Effector memory CD8-positive, alpha-beta T cell (primary cell): ENCODE measurements at regions not wholly inside any gene's neighbourhood (a gene's known extent, or its start where the extent isn't known, plus 50 kb on each side); places are given as distances from the start of the nearest gene placed in this dataset.

Experiments used
- ATAC-seq: fragments of 150-1000 bp; cut with Tn5 transposase; replicated peaks from 2 replicates; pipeline ENCODE4 v1.10.0; 2021; ENCODE audit warnings: mild to moderate bottlenecking, moderate library complexity
- DNase-seq, 3 experiments: peaks; one replicate each; pipeline ENCODE4 v3.0.0; 2021
- H3K27ac Mint-ChIP-seq, 2 donors: one replicate each; pipeline ENCODE4 v1.8.0; 2022; ENCODE audit warnings: mild to moderate bottlenecking in 2 of 2, mixed read lengths in 2 of 2, moderate library complexity in 2 of 2
- H3K27me3 Mint-ChIP-seq, 2 donors: one replicate each; pipeline ENCODE4 v1.8.0; 2022; ENCODE audit warnings: mixed read lengths in 2 of 2
- H3K36me3 Mint-ChIP-seq: one replicate; pipeline ENCODE4 v1.8.0; 2022; ENCODE audit warnings: mild to moderate bottlenecking, moderate library complexity, mixed read lengths; ENCODE audit not compliant: insufficient read depth
- H3K4me1 Mint-ChIP-seq, 2 donors: one replicate each; pipeline ENCODE4 v1.8.0; 2022; ENCODE audit warnings: low read depth in 2 of 2, mixed read lengths in 2 of 2
- H3K4me3 Mint-ChIP-seq, 2 donors: one replicate each; pipeline ENCODE4 v1.8.0; 2022; ENCODE audit warnings: mild to moderate bottlenecking in 2 of 2, mixed read lengths in 2 of 2, moderate library complexity in 2 of 2
- H3K9me3 Mint-ChIP-seq, 2 donors: one replicate each; pipeline ENCODE4 v1.8.0; 2022; ENCODE audit warnings: mixed read lengths in 2 of 2

DNA sequence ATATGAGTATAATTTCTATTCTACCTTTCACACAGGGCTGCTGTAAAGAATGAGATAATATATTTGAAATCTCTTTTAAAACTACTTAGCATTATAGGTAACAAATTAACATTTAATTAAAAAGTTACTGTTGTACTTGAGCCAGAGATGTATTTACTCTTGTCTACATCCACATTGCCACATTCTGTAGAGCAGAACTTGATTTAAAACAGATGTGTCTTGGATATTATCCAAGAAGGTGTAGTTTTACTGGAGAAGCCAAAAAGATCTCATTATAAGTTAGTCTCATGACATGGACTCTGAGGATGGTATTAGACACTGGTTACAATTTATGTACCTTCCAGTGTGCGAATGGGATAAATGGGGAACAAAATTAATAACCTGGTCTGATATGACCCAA is 293.1 kb upstream of the CCNH start:
- Mint-ChIP-seq H3K4me1 (no peaks in the 10 kb centered on the region), H3K27ac (no peak overlapping the region), H3K36me3 (no peaks in the 10 kb centered on the region), H3K9me3 (no peaks in the 10 kb centered on the region), H3K4me3 (no peak overlapping the region), H3K27me3 (no peaks in the 10 kb centered on the region)
- DNase-seq (no peak), ATAC-seq (no peak)

DNA sequence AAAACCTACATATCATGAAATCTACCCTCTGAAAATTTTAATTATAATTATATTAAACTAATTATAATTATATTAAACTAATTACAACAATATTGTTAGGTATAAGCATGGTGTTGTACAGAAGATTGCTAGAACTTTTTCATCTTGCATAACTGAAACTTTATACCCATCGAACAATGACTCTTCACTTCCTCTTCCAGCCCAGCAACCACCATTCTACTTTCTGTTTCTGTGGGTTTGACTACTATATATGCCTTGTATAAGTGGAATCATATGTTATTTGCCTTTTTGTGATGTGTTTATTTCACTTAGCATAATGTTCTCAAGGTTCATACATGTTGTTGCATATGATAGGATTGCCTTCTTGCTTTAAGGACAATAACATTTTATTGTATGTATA is 274.2 kb upstream of the CCNH start:
- no peak overlapping the region for H3K27ac Mint-ChIP-seq
- H3K27me3 Mint-ChIP-seq, result no peaks in the 10 kb centered on the region
- no peak overlapping the region for H3K4me3 Mint-ChIP-seq
- peaks cover 0 to 3% of the 10 kb centered on the region in 2 donors for H3K9me3 Mint-ChIP-seq
- H3K36me3 Mint-ChIP-seq, result no peaks in the 10 kb centered on the region
- ATAC-seq (no peak), DNase-seq (no peak)
- H3K4me1 Mint-ChIP-seq, result no peaks in the 10 kb centered on the region

DNA sequence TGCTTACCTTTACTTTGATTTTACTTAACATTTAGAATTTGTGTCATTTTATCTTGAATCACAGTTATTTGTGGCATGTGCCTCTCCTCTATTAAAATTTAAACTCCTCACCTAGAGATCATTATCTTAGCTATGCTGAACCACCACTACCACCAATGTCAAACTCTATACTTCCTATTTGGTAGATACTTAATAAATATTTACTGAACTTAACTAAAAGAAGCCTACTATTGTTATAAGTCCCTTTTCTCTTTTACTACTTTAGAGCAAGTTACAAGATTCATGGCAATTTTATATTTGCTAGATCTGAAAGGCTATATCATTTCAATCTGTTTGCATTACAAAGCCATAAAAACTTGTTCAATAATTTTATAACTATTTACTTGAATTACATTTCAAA is 273.3 kb upstream of the CCNH start:
- no peak overlapping the region for H3K4me3 Mint-ChIP-seq
- H3K27me3 Mint-ChIP-seq, result no peaks in the 10 kb centered on the region
- H3K9me3 Mint-ChIP-seq, result peaks cover 0 to 3% of the 10 kb centered on the region in 2 donors
- H3K36me3 Mint-ChIP-seq, result no peaks in the 10 kb centered on the region
- DNase-seq (no peak), ATAC-seq (no peak)
- no peak overlapping the region for H3K27ac Mint-ChIP-seq
- H3K4me1 Mint-ChIP-seq, result no peaks in the 10 kb centered on the region

DNA sequence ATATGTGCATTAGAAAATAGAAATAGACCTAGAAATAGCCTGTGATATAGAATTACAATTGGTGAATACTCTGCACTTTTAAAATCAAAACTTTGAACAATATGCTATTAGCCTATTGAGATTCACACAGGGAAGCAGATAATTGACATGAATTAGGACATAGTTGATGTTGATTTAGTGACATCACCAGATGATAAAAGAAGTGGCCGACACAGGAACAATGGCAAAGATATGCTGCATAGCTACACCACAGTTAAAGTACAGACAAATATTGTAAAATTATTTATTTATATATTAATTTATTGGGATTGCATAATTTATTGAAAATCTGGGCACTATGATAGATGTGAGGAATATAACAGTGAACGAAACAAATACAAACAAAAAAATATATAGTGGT is 261.5 kb upstream of the CCNH start:
- Mint-ChIP-seq H3K4me3 (no peak overlapping the region), H3K27me3 (no peaks in the 10 kb centered on the region), H3K27ac (no peak overlapping the region), H3K36me3 (no peaks in the 10 kb centered on the region), H3K9me3 (peaks cover 0 to 7% of the 10 kb centered on the region in 2 donors), H3K4me1 (no peaks in the 10 kb centered on the region)
- ATAC-seq, result no peak
- DNase-seq, result no peak

DNA sequence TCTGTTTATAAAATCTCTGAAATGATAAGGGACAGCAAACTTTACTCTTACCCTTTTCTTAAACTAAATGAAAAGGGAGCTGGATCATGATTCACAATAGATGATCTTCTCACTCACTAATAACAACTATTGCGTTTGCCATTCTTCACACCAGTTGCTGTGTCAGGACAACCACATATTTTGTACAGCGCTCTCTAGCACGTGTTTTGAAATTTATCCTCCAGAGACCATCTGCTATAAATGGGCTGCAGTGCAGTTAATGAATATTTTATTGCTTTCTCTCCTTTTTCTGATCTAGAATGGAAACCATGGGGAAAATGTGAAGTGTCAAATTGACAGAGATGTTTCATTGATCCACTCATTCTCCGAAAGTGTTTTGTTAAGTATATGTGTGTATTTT is 258.4 kb upstream of the CCNH start:
- H3K27me3 Mint-ChIP-seq, result no peaks in the 10 kb centered on the region
- DNase-seq (no peak), ATAC-seq (no peak)
- H3K36me3 Mint-ChIP-seq, result no peaks in the 10 kb centered on the region
- no peak overlapping the region for H3K4me3 Mint-ChIP-seq
- no peaks in the 10 kb centered on the region for H3K4me1 Mint-ChIP-seq
- H3K27ac Mint-ChIP-seq, result no peak overlapping the region
- peaks cover 0 to 4% of the 10 kb centered on the region in 2 donors for H3K9me3 Mint-ChIP-seq

DNA sequence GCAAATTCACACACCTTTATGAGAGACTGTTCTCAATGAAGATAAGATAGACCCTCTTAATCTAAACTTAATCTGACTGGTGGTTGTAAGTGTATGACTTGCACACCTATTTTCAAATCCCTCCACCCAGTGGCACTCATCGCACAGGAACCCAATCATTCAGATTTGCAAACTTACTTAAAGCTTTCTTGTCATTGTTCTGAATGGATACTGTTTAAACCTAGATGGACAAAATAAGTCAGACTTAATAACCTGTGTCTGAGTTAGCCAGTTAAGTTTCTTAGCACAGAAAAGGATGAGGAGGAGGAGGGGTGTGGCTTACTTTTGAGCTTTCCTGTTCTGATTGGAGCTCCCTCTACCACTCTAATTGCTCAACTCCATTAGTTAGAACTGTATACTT is 252.4 kb upstream of the CCNH start:
- ATAC-seq, result no peak
- H3K9me3 Mint-ChIP-seq, result no peaks in the 10 kb centered on the region
- H3K4me1 Mint-ChIP-seq, result no peaks in the 10 kb centered on the region
- no peaks in the 10 kb centered on the region for H3K36me3 Mint-ChIP-seq
- no peak overlapping the region for H3K27ac Mint-ChIP-seq
- H3K4me3 Mint-ChIP-seq, result no peak overlapping the region
- no peaks in the 10 kb centered on the region for H3K27me3 Mint-ChIP-seq
- DNase-seq, result no peak

DNA sequence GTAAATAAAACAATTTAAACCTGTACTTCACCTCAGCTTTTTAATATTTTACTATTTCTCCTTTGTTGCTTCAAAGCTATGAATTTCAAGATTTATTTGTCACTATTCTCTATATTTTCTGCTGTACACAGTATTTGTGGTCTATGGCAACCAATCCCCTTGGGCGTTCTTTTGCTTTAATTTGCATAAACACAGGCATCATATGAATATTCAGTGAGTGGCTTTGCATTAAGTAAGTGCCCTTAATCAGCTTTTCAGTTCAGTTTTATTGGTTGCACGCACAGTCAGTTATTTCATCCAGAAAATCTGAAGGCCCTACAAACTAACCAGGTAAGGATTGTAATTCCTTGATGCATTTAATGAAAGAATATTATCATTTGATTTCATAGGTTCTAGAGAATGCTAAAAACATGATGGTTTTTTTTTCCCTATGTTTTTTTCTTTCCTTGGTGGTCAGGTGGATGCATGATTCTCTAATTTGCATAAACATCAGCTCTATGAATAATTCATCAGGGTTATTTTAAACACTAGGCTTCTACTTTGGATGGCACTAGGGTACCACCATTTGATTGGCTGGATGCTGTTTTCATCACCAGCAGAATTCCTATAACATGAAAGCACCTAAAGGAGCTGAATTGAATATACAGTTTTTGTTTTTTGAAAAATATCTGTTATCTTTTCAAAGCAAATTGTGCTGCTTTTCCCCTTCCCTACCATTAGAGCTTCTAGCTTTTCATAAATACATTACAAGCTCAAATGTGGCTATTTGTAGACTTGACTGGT is 249.2 kb upstream of the CCNH start:
- DNase-seq (no peak), ATAC-seq (no peak)
- no peak overlapping the region for H3K4me3 Mint-ChIP-seq

DNA sequence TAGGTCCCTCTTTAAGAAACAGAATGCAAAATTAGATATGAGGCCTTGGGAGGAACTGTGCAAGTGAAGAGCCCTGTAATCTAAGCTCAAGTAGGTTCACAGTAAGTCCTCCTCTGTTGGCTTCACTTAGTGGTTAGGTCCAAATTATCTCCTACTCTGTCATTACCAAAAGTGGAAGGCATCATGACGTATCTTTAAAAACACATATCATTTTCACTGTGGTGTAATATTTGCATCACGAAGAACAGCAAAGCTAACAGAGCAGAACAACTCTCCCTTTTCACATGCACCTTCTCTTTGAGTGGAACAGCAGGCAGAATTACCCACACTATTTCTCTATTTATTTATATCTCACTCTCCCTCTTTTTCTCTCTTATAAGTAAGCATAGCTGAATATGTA is 240.5 kb upstream of the CCNH start:
- Mint-ChIP-seq H3K36me3 (no peaks in the 10 kb centered on the region), H3K9me3 (peaks cover 0 to 2% of the 10 kb centered on the region in 2 donors), H3K4me1 (no peaks in the 10 kb centered on the region), H3K27me3 (no peaks in the 10 kb centered on the region), H3K4me3 (no peak overlapping the region), H3K27ac (no peak overlapping the region)
- ATAC-seq (no peak), DNase-seq (no peak)

More for the DNA sequence above, 249.2 kb upstream of the CCNH start:
- no peaks in the 10 kb centered on the region for H3K36me3 Mint-ChIP-seq
- no peaks in the 10 kb centered on the region for H3K4me1 Mint-ChIP-seq
- no peaks in the 10 kb centered on the region for H3K27me3 Mint-ChIP-seq
- no peak overlapping the region for H3K27ac Mint-ChIP-seq
- peaks cover 0 to under 1% of the 10 kb centered on the region in 2 donors for H3K9me3 Mint-ChIP-seq

DNA sequence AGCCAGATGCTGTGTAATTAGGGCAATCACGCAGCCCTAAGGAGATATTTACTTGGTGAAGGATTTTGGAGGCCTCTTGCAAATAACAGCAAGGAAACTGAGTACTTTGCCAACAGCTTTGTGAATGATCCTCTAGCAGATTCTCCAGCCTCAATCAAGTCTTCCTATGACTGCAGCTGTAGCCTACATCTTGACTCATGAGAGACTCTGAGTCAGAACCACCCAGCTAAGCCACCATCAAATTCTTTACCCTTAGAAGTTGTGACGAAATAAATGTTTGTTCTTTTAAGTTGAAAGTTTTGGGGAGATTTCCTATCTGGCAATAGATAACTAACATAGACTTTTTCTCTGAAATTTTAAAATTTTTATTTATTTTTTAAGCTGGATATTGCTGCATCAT is 237.6 kb upstream of the CCNH start:
- ATAC-seq, result no peak
- no peak overlapping the region for H3K4me3 Mint-ChIP-seq
- no peaks in the 10 kb centered on the region for H3K36me3 Mint-ChIP-seq
- no peak for DNase-seq
- H3K27me3 Mint-ChIP-seq, result no peaks in the 10 kb centered on the region
- no peaks in the 10 kb centered on the region for H3K9me3 Mint-ChIP-seq
- no peak overlapping the region for H3K27ac Mint-ChIP-seq
- no peaks in the 10 kb centered on the region for H3K4me1 Mint-ChIP-seq

DNA sequence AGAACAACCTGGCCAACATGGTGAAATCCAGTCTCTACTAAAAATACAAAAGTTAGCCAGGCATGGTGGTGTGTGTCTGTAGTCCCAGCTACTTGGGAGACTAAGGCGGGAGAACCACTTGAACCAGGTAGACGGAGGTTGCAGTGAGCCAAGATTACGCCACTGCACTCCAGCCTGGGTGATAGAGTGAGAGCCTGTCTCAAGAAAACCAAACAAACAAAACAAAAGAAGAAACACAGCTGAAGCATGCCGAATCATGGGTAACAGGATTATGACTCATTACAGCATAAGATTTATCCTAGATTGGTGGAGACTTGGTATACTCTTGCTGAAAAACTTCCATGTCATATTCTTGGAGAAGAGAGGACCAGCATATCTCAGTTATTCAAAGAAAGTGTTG is 236.7 kb upstream of the CCNH start:
- DNase-seq, result no peak
- ATAC-seq, result no peak
- Mint-ChIP-seq H3K27ac (no peak overlapping the region), H3K4me3 (no peak overlapping the region), H3K4me1 (no peaks in the 10 kb centered on the region), H3K36me3 (no peaks in the 10 kb centered on the region), H3K27me3 (no peaks in the 10 kb centered on the region), H3K9me3 (no peaks in the 10 kb centered on the region)

DNA sequence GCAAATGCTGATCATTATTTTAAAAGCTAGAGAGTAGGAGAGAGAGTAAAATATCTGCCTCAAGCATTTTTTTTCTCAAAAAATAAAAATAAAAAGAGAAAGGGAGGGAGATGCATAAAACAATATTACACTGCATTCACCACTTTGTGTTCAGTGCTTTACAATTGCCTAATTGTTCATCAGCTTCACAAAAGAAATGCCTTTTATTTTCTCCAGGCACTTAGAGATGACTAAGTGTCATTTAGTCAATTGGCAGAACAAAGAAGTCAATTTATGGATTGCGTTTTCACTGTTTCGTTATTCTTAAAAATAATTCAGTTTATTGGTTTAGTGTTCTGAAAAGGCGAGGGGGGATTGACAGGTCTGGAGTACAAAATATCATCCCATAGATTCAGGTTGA is 232.5 kb upstream of the CCNH start:
- H3K4me3 Mint-ChIP-seq, result no peak overlapping the region
- DNase-seq, result no peak
- H3K9me3 Mint-ChIP-seq, result peaks cover 0 to 2% of the 10 kb centered on the region in 2 donors
- no peak overlapping the region for H3K27ac Mint-ChIP-seq
- no peaks in the 10 kb centered on the region for H3K27me3 Mint-ChIP-seq
- no peak for ATAC-seq
- no peaks in the 10 kb centered on the region for H3K36me3 Mint-ChIP-seq
- H3K4me1 Mint-ChIP-seq, result no peaks in the 10 kb centered on the region

DNA sequence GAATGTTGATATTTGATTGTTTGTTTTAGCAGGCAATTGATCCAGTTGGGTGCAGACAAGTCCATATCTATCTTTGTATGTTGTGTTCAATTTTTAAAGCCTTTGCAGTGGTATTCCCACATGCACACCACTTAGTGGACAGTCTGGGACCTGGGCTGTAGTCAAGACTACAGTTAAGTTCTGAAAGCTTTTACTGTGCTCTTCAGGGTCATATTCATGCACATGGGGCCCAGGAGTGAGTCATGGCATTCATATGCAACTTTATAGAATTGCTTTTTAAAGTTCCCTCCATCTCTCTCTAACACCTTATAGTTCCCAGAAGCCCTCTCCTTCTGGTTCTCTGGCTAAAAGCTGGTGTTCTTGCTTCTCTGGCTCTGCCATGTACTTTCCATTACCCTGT is 228.2 kb upstream of the CCNH start:
- Mint-ChIP-seq H3K27ac (no peak overlapping the region), H3K4me3 (no peak overlapping the region), H3K36me3 (no peaks in the 10 kb centered on the region), H3K4me1 (no peaks in the 10 kb centered on the region), H3K9me3 (peaks cover 0 to 2% of the 10 kb centered on the region in 2 donors), H3K27me3 (no peaks in the 10 kb centered on the region)
- no peak for ATAC-seq
- no peak for DNase-seq

DNA sequence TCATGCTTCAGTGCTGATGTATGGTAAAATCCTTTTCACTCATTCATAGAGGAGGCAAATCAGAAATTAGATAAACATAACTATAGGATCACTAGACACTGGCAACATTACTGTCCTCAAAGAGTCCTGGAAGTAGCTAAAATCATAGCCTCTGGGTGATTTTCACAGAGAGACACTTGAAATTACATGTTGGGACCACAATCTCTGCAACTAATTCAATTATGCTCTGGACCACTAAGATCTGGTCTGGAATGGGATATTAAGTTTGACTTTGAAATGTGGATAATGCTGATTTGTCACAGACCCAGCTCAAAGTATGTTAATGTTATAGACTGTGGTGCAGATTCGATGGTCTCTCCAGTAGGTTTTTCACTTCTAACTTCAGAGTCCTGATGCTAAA is 214.6 kb upstream of the CCNH start:
- Mint-ChIP-seq H3K4me3 (no peak overlapping the region), H3K27me3 (no peaks in the 10 kb centered on the region), H3K4me1 (no peaks in the 10 kb centered on the region), H3K27ac (no peak overlapping the region), H3K36me3 (peaks cover 3% of the 10 kb centered on the region), H3K9me3 (no peaks in the 10 kb centered on the region)
- ATAC-seq (no peak), DNase-seq (no peak)

DNA sequence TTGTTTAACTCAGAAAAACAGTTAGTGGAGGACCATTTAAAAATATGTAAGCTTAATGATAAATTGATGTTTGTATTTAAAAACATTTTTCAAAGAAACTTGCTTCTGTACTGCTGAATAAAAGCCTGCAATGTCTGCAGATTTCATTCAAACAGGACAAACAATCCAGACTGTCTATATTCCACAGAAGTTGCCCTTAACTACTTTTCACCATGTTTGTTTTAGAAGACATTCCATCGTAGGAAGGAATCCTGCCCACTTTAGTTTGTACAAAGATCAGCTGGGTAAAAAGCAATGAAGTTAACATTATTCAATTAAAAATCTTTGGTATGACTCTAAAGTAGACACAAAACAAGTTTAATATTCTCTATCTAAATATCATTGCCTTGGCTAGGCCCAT is 195.7 kb upstream of the CCNH start:
- H3K4me3 Mint-ChIP-seq, result no peak overlapping the region
- ATAC-seq, result no peak
- no peak for DNase-seq

DNA sequence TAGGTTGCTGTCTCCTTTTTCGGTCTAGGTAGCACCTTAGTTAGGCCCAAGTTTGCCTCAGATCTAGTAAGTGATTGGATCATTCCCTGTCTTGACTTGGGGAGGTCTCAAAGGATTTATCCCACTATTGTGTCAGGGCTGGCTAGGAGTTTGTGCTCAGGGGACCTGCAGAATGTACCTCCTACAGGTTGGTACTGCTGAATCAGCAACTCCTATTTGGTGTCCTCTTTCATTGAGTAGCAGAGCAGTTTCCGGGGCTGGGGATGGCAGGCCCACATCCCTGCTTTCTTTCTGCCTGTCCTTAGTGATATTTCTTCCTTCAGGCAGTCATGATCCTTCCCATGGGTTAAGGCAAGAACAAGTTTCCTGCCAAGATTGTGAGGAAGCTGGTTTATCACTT is 192.9 kb upstream of the CCNH start:
- Mint-ChIP-seq H3K27ac (no peak overlapping the region), H3K4me3 (no peak overlapping the region), H3K36me3 (no peaks in the 10 kb centered on the region), H3K27me3 (peaks cover 0 to 2% of the 10 kb centered on the region in 2 donors), H3K9me3 (peaks cover 0 to 3% of the 10 kb centered on the region in 2 donors), H3K4me1 (no peaks in the 10 kb centered on the region)
- DNase-seq (no peak), ATAC-seq (no peak)

More for the DNA sequence above, 195.7 kb upstream of the CCNH start:
- H3K27me3 Mint-ChIP-seq, result no peaks in the 10 kb centered on the region
- H3K9me3 Mint-ChIP-seq, result no peaks in the 10 kb centered on the region
- H3K36me3 Mint-ChIP-seq, result no peaks in the 10 kb centered on the region
- H3K4me1 Mint-ChIP-seq, result no peaks in the 10 kb centered on the region
- H3K27ac Mint-ChIP-seq, result no peak overlapping the region
